IPS DF 6.9 (cell line): ENCODE measurements at regions not wholly inside any gene's neighbourhood (a gene's known extent, or its start where the extent isn't known, plus 50 kb on each side); places are given as distances from the start of the nearest gene placed in this dataset.
A peak's percentile ranks its signal among the peaks of the same experiment; 100 is the strongest.
"Not testable (repeated sequence)": the region's sequence is repeated elsewhere in the genome, so short reads cannot be mapped to it uniquely, and the experiment has no call there.

ENCODE experiments used
- DNase-seq: peaks from one replicate; pipeline ENCODE4 v3.0.0-alpha.2; 2013; ENCODE audit warnings: low read depth, low spot score
- H3K27ac ChIP-seq: one replicate; pipeline ENCODE4 v1.5.1; 2013; ENCODE audit warnings: low read length, control low read depth
- H3K27me3 ChIP-seq: 2 replicates; pipeline ENCODE4 v1.6.1; 2013; ENCODE audit warnings: mild to moderate bottlenecking, low read length; ENCODE audit not compliant: control insufficient read depth, insufficient read depth
- H3K36me3 ChIP-seq: 2 replicates; pipeline ENCODE4 v1.6.1; 2013; ENCODE audit warnings: low read length; ENCODE audit not compliant: control insufficient read depth, insufficient read depth
- H3K4me1 ChIP-seq: 2 replicates; pipeline ENCODE4 v1.6.1; 2013; ENCODE audit warnings: low read length; ENCODE audit not compliant: control insufficient read depth, insufficient read depth
- H3K4me3 ChIP-seq: 2 replicates; pipeline ENCODE4 v1.5.1; 2013; ENCODE audit warnings: mild to moderate bottlenecking, low read length
- H3K9me3 ChIP-seq: 2 replicates; pipeline ENCODE4 v1.6.1; 2013; ENCODE audit warnings: low read length, inconsistent platforms; ENCODE audit not compliant: control insufficient read depth, insufficient read depth
- WGBS: extraction: QIAGEN DNeasy Blood & Tissue Kit; methylation state at CpG from one replicate; pipeline ENCODE4 v1.1.7; 2013; ENCODE audit warnings: mixed read lengths, missing lambda C conversion rate; ENCODE audit not compliant: insufficient read length, insufficient coverage; 5-methylcytosine and 5-hydroxymethylcytosine counted together

GRCh38 chr14:92248696-92249095 lies 74.3 kb upstream of the SLC24A4 start:
- H3K9me3 ChIP-seq, result no peaks in the 10 kb centered on the region
- H3K36me3 ChIP-seq, result no peaks in the 10 kb centered on the region
- no peak overlapping the region for H3K4me3 ChIP-seq
- no CpG with 5 or more reads among the region's 3 CpGs for WGBS
- no peaks in the 10 kb centered on the region for H3K27me3 ChIP-seq
- H3K27ac ChIP-seq, result no peak overlapping the region
- no peak for DNase-seq
- peaks cover 4% of the 10 kb centered on the region for H3K4me1 ChIP-seq

DNA sequence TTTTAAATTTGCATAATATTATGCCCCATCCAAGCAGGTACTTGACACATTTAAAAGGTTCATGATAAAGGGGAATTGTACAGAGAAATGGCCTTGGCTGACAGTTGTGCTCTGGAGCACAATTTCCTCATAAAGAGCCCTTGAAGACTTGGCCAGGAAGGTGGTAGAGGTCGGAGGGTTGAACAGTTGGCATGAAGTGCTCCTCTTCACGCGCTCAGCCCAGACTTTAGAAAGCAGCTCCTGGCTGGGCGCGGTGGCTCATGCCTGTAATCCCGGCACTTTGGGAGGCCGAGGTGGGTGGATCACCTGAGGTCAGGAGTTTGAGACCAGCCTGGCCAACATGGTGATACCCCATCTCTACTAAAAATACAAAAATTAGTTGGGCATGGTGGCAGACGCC lies 72.6 kb upstream of the SLC24A4 start:
- H3K27me3 ChIP-seq, H3K27ac ChIP-seq, H3K4me1 ChIP-seq, DNase-seq, H3K4me3 ChIP-seq, H3K36me3 ChIP-seq, H3K9me3 ChIP-seq: not testable (repeated sequence)
- no CpG with 5 or more reads among the region's 8 CpGs for WGBS

DNA sequence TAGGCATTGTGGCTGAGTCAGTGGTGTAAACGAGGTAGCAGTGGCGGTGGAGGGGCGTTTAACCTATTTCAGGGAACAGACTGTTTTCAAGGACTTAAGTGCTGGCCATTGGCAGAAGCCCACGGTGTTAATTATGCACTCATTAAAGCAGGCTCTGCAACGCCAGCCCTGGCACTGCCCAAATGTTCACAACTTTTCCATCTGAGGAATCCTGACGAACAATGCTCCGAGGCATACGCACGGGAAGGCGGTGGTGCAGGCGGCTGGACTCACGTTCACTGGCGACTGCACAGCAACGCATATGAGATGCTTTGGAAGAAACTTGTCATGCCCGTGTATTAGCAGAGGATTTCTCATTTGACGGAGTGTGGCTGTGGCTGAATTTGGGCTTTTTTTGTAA lies 70.6 kb upstream of the SLC24A4 start:
- no peak overlapping the region for H3K27ac ChIP-seq

GRCh38 chr14:92253381-92253894 lies 69.5 kb upstream of the SLC24A4 start:
- Histone ChIP-seq H3K27me3 (no peaks in the 10 kb centered on the region; the same call in 1 of the 2 replicates), H3K4me3 (no peak overlapping the region), H3K36me3 (no peaks in the 10 kb centered on the region), H3K9me3 (no peaks in the 10 kb centered on the region), H3K27ac (no peak overlapping the region), H3K4me1 (peaks cover 4% of the 10 kb centered on the region)
- DNase-seq, result peak; percentile 47
- WGBS, result no CpG with 5 or more reads among the region's 15 CpGs

More for the DNA sequence above, 70.6 kb upstream of the SLC24A4 start:
- Histone ChIP-seq H3K27me3 (no peaks in the 10 kb centered on the region; the same call in 1 of the 2 replicates), H3K9me3 (no peaks in the 10 kb centered on the region), H3K36me3 (no peaks in the 10 kb centered on the region), H3K4me1 (peaks cover 4% of the 10 kb centered on the region), H3K4me3 (no peak overlapping the region)
- no CpG with 5 or more reads among the region's 16 CpGs for WGBS
- no peak for DNase-seq

GRCh38 chr14:92254786-92255185 lies 68.2 kb upstream of the SLC24A4 start:
- H3K36me3 ChIP-seq, result no peaks in the 10 kb centered on the region
- H3K27me3 ChIP-seq, result no peaks in the 10 kb centered on the region; the same call in 1 of the 2 replicates
- peaks cover 4% of the 10 kb centered on the region for H3K4me1 ChIP-seq
- H3K9me3 ChIP-seq, result no peaks in the 10 kb centered on the region
- peak; percentile 33 for DNase-seq
- WGBS, result no CpG with 5 or more reads among the region's 18 CpGs
- H3K27ac ChIP-seq, result no peak overlapping the region
- peak overlapping the region; percentile 8; the same call in 1 of the 2 replicates for H3K4me3 ChIP-seq

GRCh38 chr14:92258934-92259333 lies 64.0 kb upstream of the SLC24A4 start:
- no CpG with 5 or more reads among the region's 3 CpGs for WGBS
- H3K9me3 ChIP-seq, result no peaks in the 10 kb centered on the region
- no peak overlapping the region for H3K27ac ChIP-seq
- no peak overlapping the region for H3K4me3 ChIP-seq
- H3K4me1 ChIP-seq, result no peaks in the 10 kb centered on the region
- no peaks in the 10 kb centered on the region; the same call in 1 of the 2 replicates for H3K27me3 ChIP-seq
- no peak for DNase-seq
- no peaks in the 10 kb centered on the region for H3K36me3 ChIP-seq

GRCh38 chr14:92259613-92260357 lies 63.2 kb upstream of the SLC24A4 start:
- no CpG with 5 or more reads among the region's 6 CpGs for WGBS
- DNase-seq, result no peak
- no peaks in the 10 kb centered on the region for H3K27me3 ChIP-seq

DNA sequence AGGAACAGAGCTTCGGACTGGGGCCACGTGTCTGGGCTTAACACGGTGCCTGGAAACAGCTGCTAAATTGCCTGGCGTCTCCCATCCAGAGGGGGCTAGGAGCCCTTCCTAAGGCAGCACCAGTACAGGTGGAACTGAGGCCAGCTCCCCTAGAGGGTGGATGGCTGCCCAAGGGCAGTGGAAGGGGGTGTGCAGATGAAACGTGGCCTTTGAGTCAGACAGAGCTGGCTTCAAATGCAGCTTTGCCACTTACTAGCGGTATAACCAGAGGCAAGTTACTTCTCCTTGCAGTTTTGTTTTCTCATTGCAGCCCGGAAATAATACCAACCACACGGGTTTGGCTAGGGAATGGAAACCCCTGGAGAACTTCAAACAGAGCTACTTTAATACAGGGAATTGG lies 59.3 kb upstream of the SLC24A4 start:
- H3K4me1 ChIP-seq, result 0 out of 2 replicates have a peak, but pooled peaks cover 1% of the 10 kb centered on the region
- H3K27ac ChIP-seq, result no peak overlapping the region
- H3K36me3 ChIP-seq, result no peaks in the 10 kb centered on the region
- no peak for DNase-seq
- no peak overlapping the region for H3K4me3 ChIP-seq
- WGBS, result no CpG with 5 or more reads among the region's 8 CpGs
- no peaks in the 10 kb centered on the region for H3K27me3 ChIP-seq
- H3K9me3 ChIP-seq, result no peaks in the 10 kb centered on the region

More at GRCh38 chr14:92259613-92260357, 63.2 kb upstream of the SLC24A4 start:
- Histone ChIP-seq H3K27ac (no peak overlapping the region), H3K4me1 (0 out of 2 replicates have a peak, but pooled peaks cover 1% of the 10 kb centered on the region), H3K9me3 (no peaks in the 10 kb centered on the region), H3K4me3 (no peak overlapping the region), H3K36me3 (no peaks in the 10 kb centered on the region)

DNA sequence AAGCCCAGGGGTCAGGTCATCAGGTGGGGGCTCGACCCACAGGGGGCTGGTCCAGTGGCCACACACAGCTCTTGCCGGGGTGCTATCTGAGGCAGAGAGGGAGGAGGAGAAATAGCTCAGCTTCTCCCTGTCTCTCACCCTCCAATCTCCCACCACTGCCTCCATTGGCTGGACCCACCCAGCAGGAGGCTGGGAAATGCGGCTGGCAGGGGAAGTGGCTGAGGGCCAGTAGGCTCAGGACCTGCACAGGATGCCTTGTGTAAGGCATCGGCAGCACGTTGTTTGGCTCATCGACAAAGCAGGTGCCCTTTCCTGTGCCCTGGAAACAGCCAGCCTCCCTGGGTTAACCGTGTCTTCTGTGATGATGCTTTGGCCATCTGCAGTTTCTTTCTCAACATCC lies 58.8 kb upstream of the SLC24A4 start:
- no peak for DNase-seq
- Histone ChIP-seq H3K9me3 (no peaks in the 10 kb centered on the region), H3K36me3 (no peaks in the 10 kb centered on the region), H3K27ac (no peak overlapping the region), H3K4me3 (no peak overlapping the region), H3K4me1 (0 out of 2 replicates have a peak, but pooled peaks cover 1% of the 10 kb centered on the region), H3K27me3 (no peaks in the 10 kb centered on the region)
- no CpG with 5 or more reads among the region's 7 CpGs for WGBS

DNA sequence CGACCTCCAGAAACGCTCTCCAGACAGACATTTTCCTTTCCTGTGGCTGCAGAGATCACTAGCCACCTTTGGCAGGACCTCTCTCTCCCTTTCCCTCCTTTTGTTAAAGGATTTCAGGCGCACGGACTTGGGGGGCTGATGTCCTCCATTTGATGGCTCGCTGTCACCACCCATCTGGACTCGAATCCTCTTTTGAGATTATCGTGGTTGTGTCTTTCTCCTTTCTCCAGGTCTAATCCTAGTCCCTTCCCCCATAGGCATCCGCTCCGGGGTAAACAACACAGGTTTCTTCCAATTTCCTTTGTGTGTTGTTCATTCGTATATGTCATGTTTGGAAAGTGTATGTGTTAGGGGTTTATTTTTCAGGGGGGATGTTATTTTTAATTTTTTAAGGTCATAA lies 56.7 kb upstream of the SLC24A4 start:
- no peaks in the 10 kb centered on the region for H3K36me3 ChIP-seq
- DNase-seq, result no peak
- no peak overlapping the region for H3K27ac ChIP-seq
- H3K4me1 ChIP-seq, result 0 out of 2 replicates have a peak, but pooled peaks cover 1% of the 10 kb centered on the region
- no peaks in the 10 kb centered on the region for H3K9me3 ChIP-seq
- no peak overlapping the region for H3K4me3 ChIP-seq
- WGBS, result no CpG with 5 or more reads among the region's 10 CpGs
- H3K27me3 ChIP-seq, result no peaks in the 10 kb centered on the region
